ENCODE measurements at regions not wholly inside any gene's neighbourhood (a gene's known extent, or its start where the extent isn't known, plus 50 kb on each side); places are given as distances from the start of the nearest gene placed in this dataset.

DNA sequence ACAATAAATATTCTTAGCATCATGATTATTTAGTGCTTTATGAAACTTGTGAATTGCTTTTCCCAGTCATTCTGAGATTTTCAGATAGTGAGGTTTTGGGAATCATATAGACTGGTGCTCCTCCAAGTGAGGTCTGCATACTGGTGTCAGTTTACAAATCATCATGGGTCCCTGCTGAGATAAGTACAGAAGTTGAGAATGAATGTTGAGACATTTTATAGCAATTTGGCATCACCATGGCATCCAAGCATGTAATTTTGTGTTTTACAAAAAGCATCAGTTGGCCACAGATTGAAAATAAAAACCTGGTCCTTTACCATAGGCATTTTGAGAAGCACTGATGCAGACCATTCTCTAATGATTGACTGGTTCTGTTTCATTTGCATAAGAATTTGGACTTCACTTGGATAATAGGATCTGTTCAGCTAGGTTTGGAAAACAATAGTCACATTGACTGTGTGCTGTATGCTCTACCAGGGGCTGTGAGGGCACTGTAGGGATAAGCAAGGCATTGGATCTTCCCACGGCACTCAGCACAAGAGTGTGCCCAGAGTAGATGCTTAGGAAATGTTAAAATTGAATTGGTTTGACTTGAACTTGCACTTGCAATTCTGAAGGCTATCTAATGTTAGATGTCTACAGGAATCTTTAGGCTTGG is 79.0 kb upstream of the JUN start:
- no peak for DNase-seq (ENCODE audit: low spot score)

GRCh38 chr1:58864654-58865053 is 80.8 kb upstream of the JUN start:
- DNase-seq (ENCODE audit: low spot score) = no peak

DNA sequence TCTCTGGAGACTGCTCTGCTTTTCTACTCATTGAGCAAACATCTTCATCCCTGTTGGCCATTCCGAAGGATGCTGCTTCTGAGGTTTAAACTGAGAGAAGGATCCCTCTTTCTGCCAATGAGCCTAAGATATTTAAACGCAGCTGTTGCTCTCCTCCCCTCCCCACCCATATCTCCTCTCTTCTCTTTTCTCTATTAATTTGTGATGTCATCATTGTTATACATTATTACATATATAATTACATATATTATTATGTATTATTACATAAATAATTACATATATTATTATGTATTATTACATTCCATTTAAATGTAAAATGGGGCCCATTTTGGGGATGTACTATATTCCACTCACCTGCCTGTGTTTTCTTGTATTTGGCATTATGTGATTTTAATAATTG is 82.7 kb upstream of the JUN start:
- no peak for DNase-seq (ENCODE audit: low spot score)

DNA sequence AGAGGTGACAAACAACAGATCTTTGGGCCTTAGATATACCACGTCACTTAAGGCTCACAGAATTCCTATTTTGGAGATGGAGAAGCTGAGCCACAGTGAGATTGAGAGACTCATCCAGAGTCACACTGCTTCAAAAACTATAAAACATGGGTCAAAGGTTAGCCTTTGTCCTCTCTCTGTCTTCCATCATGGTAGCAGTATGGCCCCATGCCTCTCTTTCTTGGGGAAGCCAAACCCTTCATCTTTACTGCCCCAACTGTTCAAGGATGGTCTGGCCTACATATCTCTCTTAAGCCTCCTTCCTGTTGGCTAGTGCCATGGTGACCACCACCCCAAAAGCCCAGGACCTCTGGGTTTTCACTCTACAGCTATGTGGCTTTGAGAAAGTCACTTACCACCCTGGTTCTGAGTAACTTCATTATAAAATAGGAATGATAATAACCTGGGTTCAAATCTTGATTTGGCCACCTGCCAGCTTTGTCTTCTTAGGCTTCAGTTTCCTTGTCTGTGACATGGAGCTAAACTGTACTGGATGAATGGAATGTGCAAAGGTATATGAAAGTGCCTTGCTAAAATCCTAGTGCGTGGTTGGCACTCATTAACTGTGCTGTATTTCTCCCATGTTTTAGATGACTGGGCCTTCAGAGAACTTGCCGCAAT is 85.9 kb upstream of the JUN start:
- DNase-seq (ENCODE audit: low spot score) = no peak

DNA sequence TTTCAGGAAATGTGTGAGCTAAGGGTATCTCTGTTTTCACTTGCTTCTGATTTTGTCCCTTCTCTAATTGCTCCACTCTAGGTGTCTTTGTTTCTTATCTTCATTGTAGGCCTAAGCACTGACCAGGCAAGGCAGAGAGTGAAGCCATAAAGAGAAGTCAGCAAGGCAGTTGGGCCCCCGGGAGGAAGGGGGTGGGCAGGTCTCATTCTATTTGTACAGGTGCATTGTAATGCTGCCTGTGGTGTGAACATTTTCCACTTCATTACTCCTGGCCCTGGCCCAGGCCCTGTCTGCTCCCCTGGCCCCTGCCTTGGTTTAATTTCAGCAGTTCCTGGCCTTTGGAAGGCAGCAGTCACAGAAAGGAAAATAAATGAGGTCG is 86.4 kb upstream of the JUN start:
- DNase-seq (ENCODE audit: low spot score) = no peak

DNA sequence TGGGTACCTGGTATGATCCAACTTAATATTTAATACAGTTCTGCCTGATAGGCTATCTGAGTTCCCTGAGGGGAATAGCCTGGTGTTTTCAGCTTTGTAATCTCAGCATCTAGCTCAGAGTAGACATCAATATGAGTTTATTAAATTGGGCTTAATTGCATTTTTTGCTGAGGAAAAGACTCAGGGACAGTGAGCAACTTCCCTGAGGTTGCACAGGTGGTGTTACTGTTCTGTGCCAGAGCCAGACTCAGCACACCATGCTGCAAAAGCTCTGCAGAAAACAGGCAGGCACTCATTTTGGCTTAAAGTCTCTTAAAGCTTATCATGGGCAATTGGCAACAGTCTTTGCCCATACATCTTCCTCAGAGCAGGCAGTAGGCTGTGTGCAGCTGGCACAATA is 90.5 kb upstream of the JUN start:
- no peak for DNase-seq (ENCODE audit: low spot score)

DNA sequence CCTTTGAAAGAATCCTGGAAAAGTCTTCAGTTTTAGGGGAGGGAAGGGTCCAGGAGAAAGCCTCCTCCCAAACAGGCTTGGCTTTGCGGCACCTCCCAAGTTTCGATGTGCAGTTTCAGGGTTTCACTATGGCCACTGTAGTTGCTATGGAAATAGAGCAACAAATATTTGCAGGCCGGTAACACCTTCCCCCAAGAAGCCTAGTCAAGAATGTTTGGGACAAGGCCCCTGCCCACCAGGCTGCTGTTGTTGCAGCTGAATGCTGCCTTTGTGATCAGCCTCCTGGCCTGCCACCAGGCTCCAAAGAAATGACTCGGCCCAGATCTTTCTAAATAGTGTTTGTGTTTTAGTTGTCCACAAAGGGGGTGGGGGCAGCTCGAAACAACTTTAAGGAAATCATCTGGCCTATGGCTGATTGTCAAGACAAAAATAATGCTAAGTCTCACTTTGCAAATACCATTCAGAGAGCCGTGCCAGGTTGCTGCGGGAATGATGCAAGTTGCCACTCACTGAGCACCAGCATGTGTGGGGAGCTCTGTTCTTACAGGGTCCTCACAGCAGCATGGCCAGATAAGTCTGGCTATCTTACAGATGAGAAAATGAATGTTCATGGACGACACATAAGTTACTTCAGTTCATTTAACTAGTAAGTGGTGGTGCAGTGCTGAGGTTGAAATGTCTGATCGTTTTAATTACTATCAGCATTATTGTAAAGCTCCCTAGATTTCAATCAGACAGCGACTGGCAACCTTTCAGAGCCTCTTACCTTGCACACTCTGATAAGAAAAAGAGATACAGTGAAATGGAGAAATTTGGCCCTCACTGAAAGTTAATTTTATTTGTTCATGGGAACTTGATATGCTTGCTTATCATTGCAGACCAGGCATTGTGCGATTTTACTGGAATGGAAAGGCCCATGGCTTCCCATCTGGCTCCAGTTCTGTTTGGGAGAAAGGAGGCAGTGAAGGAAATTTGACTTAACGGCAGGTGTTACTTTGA is 91.2 kb upstream of the JUN start:
- no peak for DNase-seq (ENCODE audit: low spot score)

DNA sequence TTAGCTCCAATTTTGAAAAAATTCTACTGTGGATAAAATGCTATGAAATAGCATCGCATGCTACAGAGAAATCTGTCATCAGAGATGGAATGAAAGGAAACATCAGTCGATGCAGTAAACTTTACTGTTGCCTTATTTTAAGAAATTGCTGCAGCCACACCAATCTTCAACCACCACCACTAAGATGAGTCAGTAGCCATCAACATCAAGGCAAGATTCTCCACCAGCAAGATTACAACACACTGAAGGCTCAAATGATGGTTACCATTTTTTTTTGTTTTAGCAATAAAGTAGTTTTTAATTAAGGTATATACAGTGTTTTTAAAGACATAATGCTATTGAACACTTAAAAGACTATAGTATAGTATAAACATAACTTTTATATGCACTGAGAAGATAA is 95.6 kb upstream of the JUN start:
- no peak for DNase-seq (ENCODE audit: low spot score)

GRCh38 chr1:58880592-58880991 is 96.7 kb upstream of the JUN start:
- no peak for DNase-seq (ENCODE audit: low spot score)

- no peak for DNase-seq (ENCODE audit: low spot score)
These were observed 97.7 kb upstream of the JUN start for GRCh38 chr1:58881471-58881994.

- DNase-seq (ENCODE audit: low spot score) = no peak
These were observed 98.6 kb upstream of the JUN start for GRCh38 chr1:58882322-58882948.

GRCh38 chr1:58883037-58883887 is 99.4 kb upstream of the JUN start:
- no peak for DNase-seq (ENCODE audit: low spot score)

- no peak for DNase-seq (ENCODE audit: low spot score)
These were observed 100.1 kb upstream of the JUN start for GRCh38 chr1:58883888-58884482.

- no peak for DNase-seq (ENCODE audit: low spot score)
These were observed 101.1 kb upstream of the JUN start for GRCh38 chr1:58884706-58885661.

GRCh38 chr1:58885998-58886397 is 102.2 kb upstream of the JUN start:
- DNase-seq (ENCODE audit: low spot score) = no peak

GRCh38 chr1:58886611-58887010 is 102.8 kb upstream of the JUN start:
- no peak for DNase-seq (ENCODE audit: low spot score)

DNA sequence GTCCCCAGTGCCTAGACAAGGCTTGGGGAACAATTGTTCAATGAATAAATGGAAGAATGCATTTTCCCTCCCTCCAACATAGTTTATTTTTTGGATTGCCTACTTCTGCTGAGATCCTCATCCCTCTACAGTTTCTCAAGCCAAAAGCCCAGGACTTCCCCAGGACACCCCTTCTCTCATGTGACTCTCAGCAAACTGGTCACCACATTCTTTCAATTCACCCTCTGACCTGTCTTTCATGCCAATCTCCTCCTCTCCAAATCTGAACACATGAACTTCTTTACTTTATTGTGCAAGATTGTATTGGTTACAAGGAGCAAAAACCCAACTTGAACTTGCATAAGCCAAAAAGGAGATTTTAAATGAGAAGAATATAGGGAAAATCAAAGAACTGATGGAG is 103.2 kb upstream of the JUN start:
- no peak for DNase-seq (ENCODE audit: low spot score)

DNA sequence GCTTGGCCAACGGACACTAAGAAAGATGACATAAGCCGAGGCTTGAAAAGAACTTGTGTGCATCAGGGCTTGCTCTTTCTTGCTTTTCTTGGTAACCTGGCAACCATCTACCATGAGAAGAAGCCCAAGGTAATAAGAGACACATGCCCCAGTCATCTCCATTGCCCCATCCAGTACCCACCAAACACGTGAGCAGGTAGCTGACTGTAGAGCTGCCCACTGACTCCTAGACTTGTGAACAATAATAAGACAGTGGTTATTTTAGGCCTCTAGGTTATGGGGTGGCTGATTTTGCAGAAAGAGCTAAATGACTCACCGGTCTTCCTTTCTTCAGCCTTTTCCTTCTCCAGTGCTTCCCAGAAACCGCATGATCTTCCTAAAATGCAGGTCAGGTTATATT is 105.0 kb upstream of the JUN start:
- no peak for DNase-seq (ENCODE audit: low spot score)

DNA sequence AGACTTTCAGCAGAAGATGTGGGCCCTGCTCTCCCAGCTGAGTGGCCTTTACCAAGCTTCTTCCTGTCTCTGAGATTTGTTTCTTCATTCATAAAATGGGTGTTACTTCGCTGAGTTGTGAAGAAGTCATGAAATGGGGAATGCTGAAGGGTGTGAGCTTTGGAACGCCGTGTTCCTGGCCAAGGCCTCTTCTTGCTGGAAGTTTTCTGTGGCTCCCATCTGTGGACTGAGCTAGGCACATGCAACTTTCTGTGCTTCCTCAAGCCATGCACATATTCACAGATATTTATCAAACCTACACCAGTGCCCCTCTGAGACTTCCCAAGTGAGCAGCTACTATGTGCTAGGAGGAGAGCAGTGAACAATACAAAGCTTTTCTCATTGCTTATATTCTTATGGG is 106.3 kb upstream of the JUN start:
- DNase-seq (ENCODE audit: low spot score) = no peak

DNA sequence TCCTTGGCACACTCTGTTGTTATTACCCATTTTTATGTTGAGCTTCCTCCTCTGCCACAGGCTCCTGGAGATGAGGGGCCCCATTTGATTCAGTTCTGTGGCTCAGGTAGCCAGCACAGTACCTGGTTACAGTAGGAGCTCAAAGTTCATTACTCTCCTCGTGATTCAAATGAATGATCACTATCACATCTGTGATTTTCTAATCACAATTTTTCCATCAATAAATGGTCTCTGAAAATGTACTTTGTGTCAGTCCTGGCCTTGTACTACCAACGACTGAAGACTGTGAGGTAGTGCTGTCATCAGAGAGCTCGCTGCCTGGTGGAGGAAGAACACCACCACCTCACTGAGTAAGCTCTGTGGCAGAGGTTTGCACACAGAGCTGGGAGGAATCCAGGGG is 106.8 kb upstream of the JUN start:
- no peak for DNase-seq (ENCODE audit: low spot score)

All from D341Med (cell line).